HCT116 (cell line): ENCODE measurements at regions not wholly inside any gene's neighbourhood (a gene's known extent, or its start where the extent isn't known, plus 50 kb on each side); places are given as distances from the start of the nearest gene placed in this dataset.

Source experiments
- ATAC-seq: fragments of 200-7000 bp; cut with Tn5 transposase; 2 replicates; pipeline ENCODE4 v1.9.1; 2020; ENCODE audit warnings: mild to moderate bottlenecking, moderate library complexity
- BruUV-seq: library from RNA; stranded (reverse); fragments of 400-500 nt; replicated peaks from 2 replicates; lab custom pipeline; 2021; lab: Mats Ljungman, UMichigan
- CTCF ChIA-PET: fragments of 300-600 bp; sonication (Branson Sonifier 250); formaldehyde crosslinking; loops from one replicate; lab custom pipeline; 2021; ENCODE audit warnings: antibody characterized with exemption; lab: Charles Lee
- POLR2A ChIA-PET: fragments of 300-600, 350-600 bp; sonication (Branson Sonifier 250); formaldehyde crosslinking; loops from one replicate; lab custom pipeline; 2021; ENCODE audit warnings: antibody characterized with exemption; lab: Charles Lee
- RAD21 ChIA-PET, 2 experiments: fragments of 300-600 bp; sonication (Branson Sonifier 250); formaldehyde crosslinking; loops; one replicate each; lab custom pipeline; 2023; ENCODE audit warnings: low total read pairs in 2 of 2; ENCODE audit not compliant: uncharacterized antibody in 2 of 2, unreplicated experiment in 2 of 2, low non-redundant PET in 1 of 2; lab: Charles Lee
- DNase-seq: peaks from one replicate; pipeline ENCODE4 v3.0.0-alpha.2; 2010; ENCODE audit warnings: low read depth, low spot score
- H2AFZ ChIP-seq: fragments of 200-600 bp; shearing (Covaris generic), sonication (generic); 2 replicates; pipeline ENCODE4 v1.6.1; 2017; ENCODE audit warnings: low read depth, mixed run types, mixed read lengths, antibody characterized with exemption, low read length; ENCODE audit not compliant: poor library complexity, severe bottlenecking
- H3K27ac ChIP-seq: 2 replicates; pipeline ENCODE4 v1.5.1; 2012; ENCODE audit warnings: low read depth, low read length
- H3K27me3 ChIP-seq: fragments of 200-600 bp; sonication (generic); 2 replicates; pipeline ENCODE4 v1.6.1; 2016; ENCODE audit warnings: mixed run types, low read length, mixed read lengths; ENCODE audit not compliant: insufficient read depth
- H3K36me3 ChIP-seq, 2 experiments: fragments of 200-500 bp in 1 of 2; fragments of 200-600 bp in 1 of 2; sonication (Bioruptor generic) in 1 of 2; sonication (generic) in 1 of 2; 2 replicates each; pipeline versions ENCODE4 v1.5.1 to v1.6.1; 2014 to 2016; ENCODE audit warnings: low read length in 2 of 2, inconsistent platforms in 1 of 2, mixed read lengths in 1 of 2, mixed run types in 1 of 2; ENCODE audit not compliant: insufficient read depth in 2 of 2, control insufficient read depth in 1 of 2
- H3K4me1 ChIP-seq, 2 experiments: fragments of 200-600 bp in 1 of 2; sonication (generic) in 1 of 2; 2 replicates each; pipeline versions ENCODE4 v1.5.1 to v1.6.1; 2012 to 2017; ENCODE audit warnings: low read length in 2 of 2, inconsistent platforms in 1 of 2, mild to moderate bottlenecking in 1 of 2, mixed read lengths in 1 of 2, mixed run types in 1 of 2, moderate library complexity in 1 of 2; ENCODE audit not compliant: insufficient read depth in 2 of 2, control insufficient read depth in 1 of 2
- H3K4me2 ChIP-seq: fragments of 200-600 bp; sonication (generic); 2 replicates; pipeline ENCODE4 v1.6.1; 2017; ENCODE audit warnings: mixed run types, low read length, mixed read lengths
- H3K4me3 ChIP-seq, 2 experiments: fragments of 200-600 bp in 1 of 2; sonication (generic) in 1 of 2; replicated peaks in 1 of 2; 2 replicates each; pipeline ENCODE4 v1.5.1; 2011 to 2016; ENCODE audit warnings: low read length in 2 of 2, control low read depth in 1 of 2, low read depth in 1 of 2, mild to moderate bottlenecking in 1 of 2, mixed read lengths in 1 of 2, mixed run types in 1 of 2
- H3K79me2 ChIP-seq: fragments of 200-600 bp; sonication (generic); 2 replicates; pipeline ENCODE4 v1.6.1; 2017; ENCODE audit warnings: mild to moderate bottlenecking, mixed run types, low read length, moderate library complexity, mixed read lengths; ENCODE audit not compliant: insufficient read depth
- H3K9ac ChIP-seq: fragments of 200-600 bp; sonication (generic); 2 replicates; pipeline ENCODE4 v1.6.1; 2016; ENCODE audit warnings: low read length, mixed read lengths
- H3K9me2 ChIP-seq: fragments of 200-600 bp; sonication (generic), shearing (Covaris generic); 2 replicates; pipeline ENCODE4 v1.6.1; 2017; ENCODE audit warnings: mixed run types, mild to moderate bottlenecking, moderate library complexity; ENCODE audit not compliant: insufficient read depth
- H3K9me3 ChIP-seq, 2 experiments: fragments of 200-500 bp in 1 of 2; fragments of 200-600 bp in 1 of 2; sonication (Bioruptor generic) in 1 of 2; sonication (generic) in 1 of 2; 2 replicates each; pipeline ENCODE4 v1.6.1; 2014 to 2017; ENCODE audit warnings: low read length in 2 of 2, mixed read lengths in 2 of 2, inconsistent platforms in 1 of 2, low read depth in 1 of 2, mild to moderate bottlenecking in 1 of 2, mixed run types in 1 of 2, moderate library complexity in 1 of 2; ENCODE audit not compliant: control insufficient read depth in 1 of 2, insufficient read depth in 1 of 2
- H4K20me1 ChIP-seq: fragments of 200-600 bp; sonication (generic), shearing (Covaris generic); 2 replicates; pipeline ENCODE4 v1.6.1; 2017; ENCODE audit warnings: mixed run types, mild to moderate bottlenecking, moderate library complexity; ENCODE audit not compliant: insufficient read depth
- CEBPB ChIP-seq: IDR thresholded peaks from 2 replicates; pipeline ENCODE4 v1.6.1; 2012; ENCODE audit warnings: low read depth
- CTCF ChIP-seq, 3 experiments: fragments of 200-600 bp in 1 of 3; sonication (generic) in 1 of 3; IDR thresholded peaks in 2 of 3; conservative IDR thresholded peaks in 1 of 3; 2 replicates each; pipeline ENCODE4 v1.5.1; 2012 to 2017; ENCODE audit warnings: low read depth in 2 of 3, low read length in 2 of 3, antibody characterized with exemption in 1 of 3, borderline replicate concordance in 1 of 3, control low read depth in 1 of 3, mild to moderate bottlenecking in 1 of 3, mixed read lengths in 1 of 3, mixed run types in 1 of 3, moderate library complexity in 1 of 3; ENCODE audit not compliant: insufficient read depth in 1 of 3
- POLR2A ChIP-seq: IDR thresholded peaks from 2 replicates; pipeline ENCODE4 v1.7.0; 2011; ENCODE audit warnings: borderline replicate concordance; ENCODE audit not compliant: insufficient read depth, insufficient read length; ENCODE audit errors: extremely low read depth
- RAD21 ChIP-seq: IDR thresholded peaks from 2 replicates; pipeline ENCODE4 v1.6.1; 2012; ENCODE audit warnings: low read depth, mild to moderate bottlenecking
- SRF ChIP-seq: IDR thresholded peaks from 2 replicates; pipeline ENCODE4 v1.6.1; 2012; ENCODE audit warnings: low read depth
- YY1 ChIP-seq: IDR thresholded peaks from 2 replicates; pipeline ENCODE4 v1.6.1; 2011; ENCODE audit warnings: low read length, low read depth, moderate library complexity, mild to moderate bottlenecking; ENCODE audit not compliant: insufficient replicate concordance; ENCODE audit errors: extremely low read depth
- ZBTB33 ChIP-seq: IDR thresholded peaks from 2 replicates; pipeline ENCODE4 v1.6.1; 2011; ENCODE audit warnings: mild to moderate bottlenecking, low read length, moderate library complexity; ENCODE audit not compliant: insufficient replicate concordance; ENCODE audit errors: extremely low read depth
- ZFX ChIP-seq: fragments of 450-650 bp; IDR thresholded peaks from 2 replicates; pipeline ENCODE4 v1.6.1; 2017
- intact Hi-C: fragments of 100-400 bp; cut with micrococcal nuclease; formaldehyde crosslinking; loops from 2 replicates; pipeline ENCODE4 v1.10.0; 2022
- TF ChIP-seq, protein P1 (sequence below): IDR thresholded peaks from 2 replicates; pipeline ENCODE4 v1.6.1; 2012; ENCODE audit warnings: low read depth

GRCh38 chr19:30710721-30711120 is 338.5 kb downstream of the ZNF536 start:
- Histone ChIP-seq H3K9me2 (no peaks in the 10 kb centered on the region), H3K9ac (no peak overlapping the region), H3K9me3 (no peaks in the 10 kb centered on the region; a peak in 1 of 4 replicates)
- no peak for ATAC-seq
- POLR2A ChIA-PET = no interaction called here
- DNase-seq = no peak
- no peak for TF ChIP-seq RAD21
- TF ChIP-seq SRF = no peak
- no peak for TF ChIP-seq YY1
- TF ChIP-seq, protein P1, sequence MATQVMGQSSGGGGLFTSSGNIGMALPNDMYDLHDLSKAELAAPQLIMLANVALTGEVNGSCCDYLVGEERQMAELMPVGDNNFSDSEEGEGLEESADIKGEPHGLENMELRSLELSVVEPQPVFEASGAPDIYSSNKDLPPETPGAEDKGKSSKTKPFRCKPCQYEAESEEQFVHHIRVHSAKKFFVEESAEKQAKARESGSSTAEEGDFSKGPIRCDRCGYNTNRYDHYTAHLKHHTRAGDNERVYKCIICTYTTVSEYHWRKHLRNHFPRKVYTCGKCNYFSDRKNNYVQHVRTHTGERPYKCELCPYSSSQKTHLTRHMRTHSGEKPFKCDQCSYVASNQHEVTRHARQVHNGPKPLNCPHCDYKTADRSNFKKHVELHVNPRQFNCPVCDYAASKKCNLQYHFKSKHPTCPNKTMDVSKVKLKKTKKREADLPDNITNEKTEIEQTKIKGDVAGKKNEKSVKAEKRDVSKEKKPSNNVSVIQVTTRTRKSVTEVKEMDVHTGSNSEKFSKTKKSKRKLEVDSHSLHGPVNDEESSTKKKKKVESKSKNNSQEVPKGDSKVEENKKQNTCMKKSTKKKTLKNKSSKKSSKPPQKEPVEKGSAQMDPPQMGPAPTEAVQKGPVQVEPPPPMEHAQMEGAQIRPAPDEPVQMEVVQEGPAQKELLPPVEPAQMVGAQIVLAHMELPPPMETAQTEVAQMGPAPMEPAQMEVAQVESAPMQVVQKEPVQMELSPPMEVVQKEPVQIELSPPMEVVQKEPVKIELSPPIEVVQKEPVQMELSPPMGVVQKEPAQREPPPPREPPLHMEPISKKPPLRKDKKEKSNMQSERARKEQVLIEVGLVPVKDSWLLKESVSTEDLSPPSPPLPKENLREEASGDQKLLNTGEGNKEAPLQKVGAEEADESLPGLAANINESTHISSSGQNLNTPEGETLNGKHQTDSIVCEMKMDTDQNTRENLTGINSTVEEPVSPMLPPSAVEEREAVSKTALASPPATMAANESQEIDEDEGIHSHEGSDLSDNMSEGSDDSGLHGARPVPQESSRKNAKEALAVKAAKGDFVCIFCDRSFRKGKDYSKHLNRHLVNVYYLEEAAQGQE = no peak
- no peak for TF ChIP-seq CEBPB
- TF ChIP-seq ZBTB33 = no peak
- TF ChIP-seq ZFX = no peak
- no peak for TF ChIP-seq POLR2A
- TF ChIP-seq CTCF (IDR thresholded peaks at IDR 0.05 in 2 of 3, conservative IDR thresholded peaks at IDR 0.05 in 1 of 3; ENCODE audit: borderline replicate concordance in 1 of 3, insufficient read depth in 1 of 3, low read depth in 2 of 3, low read length in 2 of 3) = no peak
- TF ChIP-seq, all 23 proteins: peak for 0
- Histone ChIP-seq H3K4me3 (no peak overlapping the region), H3K4me1 (no peaks in the 10 kb centered on the region), H3K27ac (no peak overlapping the region), H3K4me2 (no peak overlapping the region), H4K20me1 (no peaks in the 10 kb centered on the region), H2AFZ (no peak overlapping the region), H3K27me3 (no peaks in the 10 kb centered on the region), H3K36me3 (no peaks in the 10 kb centered on the region), H3K79me2 (no peaks in the 10 kb centered on the region)
- BruUV-seq = no TSS peak
- intact Hi-C loops = no loop called here
- ChIA-PET RAD21 (no interaction called here), CTCF (no interaction called here)
